Natural killer cell (primary cell): ENCODE measurements at regions not wholly inside any gene's neighbourhood (a gene's known extent, or its start where the extent isn't known, plus 50 kb on each side); places are given as distances from the start of the nearest gene placed in this dataset.
A peak's percentile ranks its signal among the peaks of the same experiment; 100 is the strongest.

Experiments
- ATAC-seq, 3 donors: fragments of 150-1000 bp in 2 of 3; fragments of 200-7000 bp in 1 of 3; cut with Tn5 transposase; 1 replicate in 1 of 3; 2 replicates in 2 of 3; pipeline ENCODE4 v1.10.0; 2021; ENCODE audit warnings: mild to moderate bottlenecking in 2 of 3, moderate library complexity in 2 of 3
- DNase-seq, 2 donors: peaks; one replicate each; pipeline versions ENCODE4 v3.0.0 to v3.0.0-alpha.2; 2013 to 2021; ENCODE audit warnings: mixed read lengths in 1 of 2
- H3K27ac ChIP-seq: one replicate; pipeline ENCODE4 v1.5.1; 2013; ENCODE audit warnings: mild to moderate bottlenecking, low read length
- H3K27me3 ChIP-seq: one replicate; pipeline ENCODE4 v1.6.1; 2013; ENCODE audit warnings: low read length; ENCODE audit not compliant: control insufficient read depth, insufficient read depth
- H3K36me3 ChIP-seq: one replicate; pipeline ENCODE4 v1.6.1; 2013; ENCODE audit warnings: low read length; ENCODE audit not compliant: control insufficient read depth, insufficient read depth
- H3K4me1 ChIP-seq: one replicate; pipeline ENCODE4 v1.6.1; 2013; ENCODE audit warnings: low read length; ENCODE audit not compliant: control insufficient read depth, insufficient read depth
- H3K4me3 ChIP-seq: one replicate; pipeline ENCODE4 v1.5.1; 2013; ENCODE audit warnings: low read length
- H3K9me3 ChIP-seq: one replicate; pipeline ENCODE4 v1.6.1; 2013; ENCODE audit warnings: low read length; ENCODE audit not compliant: control insufficient read depth, insufficient read depth
- H3K27ac Mint-ChIP-seq, 2 donors: one replicate each; pipeline ENCODE4 v1.8.0; 2022; ENCODE audit warnings: mild to moderate bottlenecking in 2 of 2, mixed read lengths in 2 of 2, moderate library complexity in 1 of 2
- H3K27me3 Mint-ChIP-seq, 2 donors: one replicate each; pipeline ENCODE4 v1.8.0; 2022; ENCODE audit warnings: low read depth in 2 of 2, mixed read lengths in 2 of 2
- H3K36me3 Mint-ChIP-seq: one replicate; pipeline ENCODE4 v1.8.0; 2022; ENCODE audit warnings: mixed read lengths
- H3K4me1 Mint-ChIP-seq, 2 donors: one replicate each; pipeline ENCODE4 v1.8.0; 2022; ENCODE audit warnings: mixed read lengths in 2 of 2
- H3K4me3 Mint-ChIP-seq: one replicate; pipeline ENCODE4 v1.8.0; 2022; ENCODE audit warnings: mild to moderate bottlenecking, moderate library complexity, mixed read lengths
- H3K9me3 Mint-ChIP-seq, 2 donors: one replicate each; pipeline ENCODE4 v1.8.0; 2022; ENCODE audit warnings: mixed read lengths in 2 of 2
- CTCF ChIP-seq: fragments of 200-600 bp; IDR thresholded peaks from one replicate; pipeline ENCODE4 v1.8.0; 2022; ENCODE audit warnings: antibody characterized with exemption
- WGBS: methylation state at CpG from one replicate; pipeline ENCODE4 v1.1.7; 2013; ENCODE audit warnings: missing lambda C conversion rate; ENCODE audit not compliant: insufficient coverage; 5-methylcytosine and 5-hydroxymethylcytosine counted together
- intact Hi-C: fragments of 100-400 bp; cut with micrococcal nuclease; formaldehyde crosslinking; loops from one replicate; pipeline ENCODE4 v1.14.2; 2022

DNA sequence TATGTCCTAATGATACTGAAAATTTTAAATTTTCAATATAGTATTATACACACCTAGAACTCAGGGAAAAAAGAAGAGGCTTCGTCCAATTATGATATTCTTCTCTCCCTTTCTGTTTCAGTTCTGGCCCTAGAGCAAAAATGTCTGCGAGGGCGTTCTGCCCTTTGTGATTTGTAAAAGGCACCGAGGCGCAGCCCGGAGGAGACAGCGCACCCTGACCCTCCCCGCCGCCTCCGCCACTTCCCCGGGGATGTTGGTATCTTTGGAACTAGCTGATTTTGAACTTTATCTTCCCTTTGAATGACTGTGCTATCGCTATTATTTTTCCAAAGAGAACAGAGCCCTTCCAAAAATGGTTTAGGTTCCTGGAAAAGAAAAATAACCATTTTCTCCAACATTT lies 173.2 kb upstream of the FAM9B start:
- intact Hi-C loops, result loop anchor here (2.0 to 10.0 kb wide), 2 partner anchors 40 to 148 kb away; no protein-coding TSS in a partner anchor
- Mint-ChIP-seq H3K27ac (peak overlapping the region in 1 of 2 donors; percentile 89), H3K9me3 (no peaks in the 10 kb centered on the region), H3K27me3 (no peaks in the 10 kb centered on the region), H3K4me3 (peak overlapping the region; percentile 82), H3K4me1 (peaks cover 29 to 41% of the 10 kb centered on the region in 2 donors), H3K36me3 (no peaks in the 10 kb centered on the region)
- Histone ChIP-seq H3K9me3 (no peaks in the 10 kb centered on the region), H3K36me3 (no peaks in the 10 kb centered on the region), H3K4me1 (peaks cover 22% of the 10 kb centered on the region), H3K27ac (no peak overlapping the region), H3K4me3 (no peak overlapping the region), H3K27me3 (no peaks in the 10 kb centered on the region)
- TF ChIP-seq CTCF, result no peak
- no peak for ATAC-seq
- WGBS, result 41% methylated on average over 11 of the region's 12 CpGs
- DNase-seq, result no peak

DNA sequence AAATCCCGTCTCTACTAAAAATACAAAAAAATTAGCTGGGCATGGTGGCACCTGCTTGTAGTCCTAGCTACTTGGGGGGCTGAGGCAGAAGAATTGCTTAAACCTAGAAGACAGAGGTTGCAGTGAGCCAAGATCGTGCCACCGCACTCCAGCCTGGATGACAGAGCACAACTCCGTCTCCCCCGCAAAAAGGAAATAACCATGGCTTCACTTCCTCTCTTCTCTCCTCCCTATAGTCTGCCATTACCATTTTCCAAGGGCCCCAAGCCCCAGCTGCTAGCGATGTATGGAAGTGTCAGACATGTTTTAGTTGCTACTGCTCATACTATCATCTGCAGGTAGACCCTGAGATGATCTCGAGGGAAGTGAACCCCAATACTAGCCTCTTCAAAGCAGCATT lies 177.3 kb upstream of the FAM9B start:
- no peak for DNase-seq
- intact Hi-C loops, result no loop called here

GRCh38 chrX:9221781-9222180 lies 187.9 kb upstream of the FAM9B start:
- intact Hi-C loops, result no loop called here
- Mint-ChIP-seq H3K4me3 (no peak overlapping the region), H3K4me1 (peaks cover 0 to 9% of the 10 kb centered on the region in 2 donors), H3K9me3 (no peaks in the 10 kb centered on the region), H3K36me3 (no peaks in the 10 kb centered on the region), H3K27me3 (peaks cover 3 to 7% of the 10 kb centered on the region in 2 donors), H3K27ac (no peak overlapping the region)
- Histone ChIP-seq H3K36me3 (no peaks in the 10 kb centered on the region), H3K4me3 (no peak overlapping the region), H3K27ac (no peak overlapping the region), H3K4me1 (no peaks in the 10 kb centered on the region), H3K27me3 (no peaks in the 10 kb centered on the region), H3K9me3 (no peaks in the 10 kb centered on the region)
- no peak for TF ChIP-seq CTCF
- no peak for ATAC-seq
- no peak for DNase-seq
- 87% methylated on average over 3 of the region's 5 CpGs for WGBS

More for the DNA sequence above, 177.3 kb upstream of the FAM9B start:
- Histone ChIP-seq H3K9me3 (no peaks in the 10 kb centered on the region), H3K4me3 (no peak overlapping the region), H3K4me1 (peaks cover 9% of the 10 kb centered on the region), H3K27ac (no peak overlapping the region), H3K36me3 (no peaks in the 10 kb centered on the region), H3K27me3 (no peaks in the 10 kb centered on the region)
- Mint-ChIP-seq H3K27me3 (peaks cover 2 to 17% of the 10 kb centered on the region in 2 donors), H3K9me3 (no peaks in the 10 kb centered on the region), H3K27ac (no peak overlapping the region), H3K36me3 (no peaks in the 10 kb centered on the region), H3K4me3 (no peak overlapping the region), H3K4me1 (peaks cover 12 to 13% of the 10 kb centered on the region in 2 donors)
- no peak for ATAC-seq
- TF ChIP-seq CTCF, result no peak
- 96% methylated on average over 6 of the region's 7 CpGs for WGBS

GRCh38 chrX:9222299-9222698 lies 188.4 kb upstream of the FAM9B start:
- 81% methylated on average over 8 of the region's 9 CpGs for WGBS
- Histone ChIP-seq H3K27ac (no peak overlapping the region), H3K9me3 (no peaks in the 10 kb centered on the region), H3K4me1 (no peaks in the 10 kb centered on the region), H3K36me3 (no peaks in the 10 kb centered on the region), H3K27me3 (no peaks in the 10 kb centered on the region), H3K4me3 (no peak overlapping the region)
- no peak for ATAC-seq
- Mint-ChIP-seq H3K4me1 (peaks cover 0 to 9% of the 10 kb centered on the region in 2 donors), H3K9me3 (no peaks in the 10 kb centered on the region), H3K27ac (no peak overlapping the region), H3K4me3 (no peak overlapping the region), H3K36me3 (no peaks in the 10 kb centered on the region), H3K27me3 (peaks cover 3 to 7% of the 10 kb centered on the region in 2 donors)
- TF ChIP-seq CTCF, result no peak
- intact Hi-C loops, result no loop called here
- DNase-seq, result no peak
